Cerebellar cortex (tissue), 1 donor: ENCODE measurements at regions not wholly inside any gene's neighbourhood (a gene's known extent, or its start where the extent isn't known, plus 50 kb on each side); places are given as distances from the start of the nearest gene placed in this dataset.

Experiments used
- DNase-seq: peaks from one replicate; pipeline ENCODE4 v3.0.0-alpha.2; 2015; ENCODE audit warnings: low spot score

GRCh38 chr1:223052931-223053330 is 90.1 kb downstream of the TLR5 start:
- no peak for DNase-seq

GRCh38 chr1:223056802-223057201 is 86.2 kb downstream of the TLR5 start:
- no peak for DNase-seq

GRCh38 chr1:223057569-223058093 is 85.4 kb downstream of the TLR5 start:
- DNase-seq, result no peak
